Esophagus squamous epithelium (tissue), 4 donors: ENCODE measurements at regions not wholly inside any gene's neighbourhood (a gene's known extent, or its start where the extent isn't known, plus 50 kb on each side); places are given as distances from the start of the nearest gene placed in this dataset.

ENCODE experiments used
- CTCF ChIP-seq, 6 experiments: fragments of 450-650 bp in 4 of 6; fragments of 200-600 bp in 2 of 6; sonication (generic) in 2 of 6; IDR thresholded peaks; one replicate each; pipeline ENCODE4 v1.5.1; 2016 to 2019; ENCODE audit warnings: antibody characterized with exemption in 6 of 6, mild to moderate bottlenecking in 4 of 6, moderate library complexity in 4 of 6
- POLR2A ChIP-seq, 4 donors: fragments of 450-650 bp; IDR thresholded peaks; one replicate each; pipeline ENCODE4 v1.6.1; 2017; ENCODE audit warnings: antibody characterized with exemption in 4 of 4, mild to moderate bottlenecking in 4 of 4, moderate library complexity in 3 of 4

GRCh38 chr7:15838265-15838664, 151.8 kb upstream of the MEOX2 start:
- no peak for TF ChIP-seq POLR2A (IDR thresholded peaks at IDR 0.05)
- TF ChIP-seq CTCF (IDR thresholded peaks at IDR 0.05) = no peak
